ENCODE measurements at regions not wholly inside any gene's neighbourhood (a gene's known extent, or its start where the extent isn't known, plus 50 kb on each side); places are given as distances from the start of the nearest gene placed in this dataset.

DNA sequence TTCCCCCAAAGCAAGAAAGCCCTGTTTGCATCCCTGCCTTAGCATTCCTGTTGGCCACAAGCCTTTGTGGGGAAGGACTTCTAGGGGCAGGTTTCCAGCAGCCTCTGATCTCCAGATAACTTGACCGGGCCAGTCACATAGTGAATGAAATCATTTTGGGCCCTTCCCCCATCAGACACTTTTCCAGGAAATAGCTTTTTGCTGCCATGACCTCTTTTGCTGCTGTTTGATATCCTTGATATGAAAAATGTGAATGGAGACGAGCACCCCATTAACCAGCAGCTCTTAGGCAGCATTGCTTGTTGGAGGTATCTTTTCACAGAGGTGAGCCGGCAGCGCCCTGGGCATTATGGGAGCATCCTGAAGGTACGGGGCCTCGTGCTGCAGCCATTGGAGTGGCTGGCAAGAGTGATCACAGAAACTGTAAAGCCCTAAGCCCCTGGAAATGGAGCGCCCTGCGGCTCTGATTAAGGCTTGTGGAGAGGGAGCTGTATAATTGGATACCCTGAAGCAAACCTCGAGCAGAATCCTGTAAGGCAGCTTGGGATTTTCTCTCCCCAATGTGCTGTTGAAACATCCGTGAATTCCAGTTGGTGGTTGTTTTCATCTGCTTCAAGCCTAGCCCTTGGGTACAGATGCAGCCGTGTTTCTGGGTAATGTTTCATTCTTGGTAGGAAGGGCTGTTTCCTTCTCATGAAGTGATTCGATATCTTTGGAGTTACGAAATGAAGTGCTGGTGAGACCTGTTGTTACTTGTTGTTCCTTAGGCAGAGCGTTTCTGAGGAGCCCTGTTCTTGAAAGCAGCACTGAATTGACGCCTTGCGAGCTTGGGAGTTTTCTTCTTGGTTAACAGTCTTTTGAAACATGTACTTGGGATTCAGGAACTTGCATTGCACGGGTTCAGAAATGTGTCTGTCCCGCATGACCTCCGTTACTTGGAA, 179.0 kb downstream of the PTEN start:
- Histone ChIP-seq H3K4me3 (no peak overlapping the region), H3K36me3 (no peaks in the 10 kb centered on the region), H3K4me1 (no peaks in the 10 kb centered on the region), H3K27ac (peak overlapping the region; percentile 2 to 41 (median 22)), H3K9me3 (no peaks in the 10 kb centered on the region), H3K27me3 (no peaks in the 10 kb centered on the region)
- WGBS, 2 donors (ENCODE audit: low coverage in 1 of 2), result 86 to 91% methylated on average over 6 to 19 of the region's 19 CpGs
- in situ Hi-C loops (cut with MboI; ENCODE audit: low pct_ligation_motif_present in 1 of 4, low pct_unique_long_range_greater_than_20kb in 1 of 4, low sequenced_read_pairs in 3 of 4) (no loop called here), intact Hi-C loops (cut with DNase I; ENCODE audit: low total_unique reads) (no loop called here)
- no peak for DNase-seq
- TF ChIP-seq EP300 (IDR thresholded peaks at IDR 0.05; ENCODE audit: low read depth), result no peak
- TF ChIP-seq POLR2A (IDR thresholded peaks at IDR 0.05), result no peak
- TF ChIP-seq, protein P1, sequence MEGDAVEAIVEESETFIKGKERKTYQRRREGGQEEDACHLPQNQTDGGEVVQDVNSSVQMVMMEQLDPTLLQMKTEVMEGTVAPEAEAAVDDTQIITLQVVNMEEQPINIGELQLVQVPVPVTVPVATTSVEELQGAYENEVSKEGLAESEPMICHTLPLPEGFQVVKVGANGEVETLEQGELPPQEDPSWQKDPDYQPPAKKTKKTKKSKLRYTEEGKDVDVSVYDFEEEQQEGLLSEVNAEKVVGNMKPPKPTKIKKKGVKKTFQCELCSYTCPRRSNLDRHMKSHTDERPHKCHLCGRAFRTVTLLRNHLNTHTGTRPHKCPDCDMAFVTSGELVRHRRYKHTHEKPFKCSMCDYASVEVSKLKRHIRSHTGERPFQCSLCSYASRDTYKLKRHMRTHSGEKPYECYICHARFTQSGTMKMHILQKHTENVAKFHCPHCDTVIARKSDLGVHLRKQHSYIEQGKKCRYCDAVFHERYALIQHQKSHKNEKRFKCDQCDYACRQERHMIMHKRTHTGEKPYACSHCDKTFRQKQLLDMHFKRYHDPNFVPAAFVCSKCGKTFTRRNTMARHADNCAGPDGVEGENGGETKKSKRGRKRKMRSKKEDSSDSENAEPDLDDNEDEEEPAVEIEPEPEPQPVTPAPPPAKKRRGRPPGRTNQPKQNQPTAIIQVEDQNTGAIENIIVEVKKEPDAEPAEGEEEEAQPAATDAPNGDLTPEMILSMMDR (IDR thresholded peaks at IDR 0.05), result no peak
- no peak for TF ChIP-seq POLR2AphosphoS5 (IDR thresholded peaks at IDR 0.05)

DNA sequence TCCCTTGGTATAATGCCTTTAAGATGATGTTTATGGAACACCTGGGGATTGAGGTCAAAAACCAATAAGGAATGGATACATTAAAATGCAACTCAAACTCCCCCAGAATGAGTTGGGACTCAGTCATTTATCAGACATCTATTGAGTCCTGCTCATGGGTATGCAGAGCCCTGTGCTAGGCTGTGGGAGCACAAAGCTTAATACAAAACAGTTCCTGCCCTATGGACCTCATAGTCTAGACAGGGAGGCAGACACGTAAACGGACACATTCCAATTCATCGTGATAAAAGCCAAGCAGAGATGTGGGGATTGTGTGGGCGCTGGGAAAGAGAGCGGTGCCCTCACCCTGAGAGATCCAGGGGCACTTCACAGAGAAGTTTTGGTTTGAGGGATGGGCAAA, 181.7 kb downstream of the PTEN start:
- in situ Hi-C loops (cut with MboI; ENCODE audit: low pct_ligation_motif_present in 1 of 4, low pct_unique_long_range_greater_than_20kb in 1 of 4, low sequenced_read_pairs in 3 of 4) (no loop called here), intact Hi-C loops (cut with DNase I; ENCODE audit: low total_unique reads) (no loop called here)
- DNase-seq, result no peak
- no peak for TF ChIP-seq POLR2A (IDR thresholded peaks at IDR 0.05)
- no peak for TF ChIP-seq EP300 (IDR thresholded peaks at IDR 0.05; ENCODE audit: low read depth)
- TF ChIP-seq, protein P1 (IDR thresholded peaks at IDR 0.05), result no peak
- TF ChIP-seq POLR2AphosphoS5 (IDR thresholded peaks at IDR 0.05), result no peak
- no peaks in the 10 kb centered on the region for H3K36me3 ChIP-seq
- H3K9me3 ChIP-seq, result no peaks in the 10 kb centered on the region
- peak overlapping the region in 2 of 4 donors; percentile 17 to 39 for H3K27ac ChIP-seq
- WGBS, 2 donors (ENCODE audit: low coverage in 1 of 2), result 79% methylated on average over 5 of the region's 5 CpGs; no CpG with 5 or more reads in 1 of the 2 donors
- no peaks in the 10 kb centered on the region for H3K4me1 ChIP-seq
- no peaks in the 10 kb centered on the region for H3K27me3 ChIP-seq
- no peak overlapping the region for H3K4me3 ChIP-seq

DNA sequence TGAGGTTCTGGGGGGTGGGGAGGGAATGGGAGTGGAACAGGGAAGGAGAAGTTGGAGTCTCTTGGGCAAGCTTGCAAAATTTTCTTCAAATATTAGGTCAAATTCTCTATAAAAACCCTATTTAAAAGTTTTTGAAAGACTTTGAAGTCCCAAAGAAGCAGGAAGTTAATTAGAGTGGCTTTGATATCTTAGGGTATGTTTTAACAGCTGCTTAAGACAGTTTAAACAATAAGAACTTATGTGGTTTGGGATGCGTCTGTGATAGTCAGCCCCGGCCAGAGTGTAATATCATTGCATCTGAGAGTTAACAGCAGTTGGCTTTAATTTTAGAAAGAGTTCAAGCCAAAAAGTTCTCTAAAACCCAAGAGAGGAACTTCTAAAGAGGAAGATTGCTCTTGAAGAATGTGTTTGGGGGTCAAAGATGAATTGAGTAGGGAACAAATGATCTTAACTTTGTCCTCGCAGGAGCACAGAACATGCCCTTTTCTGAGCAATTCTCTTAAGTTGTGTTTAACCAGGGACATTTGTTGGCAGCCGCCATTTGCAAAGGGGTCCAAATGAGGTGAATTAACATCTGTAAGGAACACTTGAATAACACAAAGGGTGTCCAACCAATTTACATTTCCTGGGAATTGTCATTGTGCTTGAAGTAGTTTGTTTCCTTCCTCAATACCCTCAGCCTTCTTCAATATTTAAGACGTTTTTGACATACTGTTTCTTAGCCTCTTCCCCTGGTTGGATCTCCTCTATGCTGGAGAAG, 182.4 kb downstream of the PTEN start:
- no peak for DNase-seq
- Histone ChIP-seq H3K9me3 (no peaks in the 10 kb centered on the region), H3K27ac (peak overlapping the region in 3 of 4 donors; percentile 0 to 39 (median 17)), H3K4me1 (no peaks in the 10 kb centered on the region), H3K4me3 (no peak overlapping the region), H3K36me3 (no peaks in the 10 kb centered on the region), H3K27me3 (no peaks in the 10 kb centered on the region)
- intact Hi-C loops (cut with DNase I; ENCODE audit: low total_unique reads), result no loop called here
- in situ Hi-C loops (cut with MboI; ENCODE audit: low pct_ligation_motif_present in 1 of 4, low pct_unique_long_range_greater_than_20kb in 1 of 4, low sequenced_read_pairs in 3 of 4), result no loop called here
- TF ChIP-seq POLR2A (IDR thresholded peaks at IDR 0.05) (no peak), EP300 (IDR thresholded peaks at IDR 0.05; ENCODE audit: low read depth) (no peak), POLR2AphosphoS5 (IDR thresholded peaks at IDR 0.05) (no peak)
- TF ChIP-seq, protein P1 (IDR thresholded peaks at IDR 0.05), result no peak
- WGBS, 2 donors (ENCODE audit: low coverage in 1 of 2), result 46 to 57% methylated on average over 4 to 5 of the region's 5 CpGs

DNA sequence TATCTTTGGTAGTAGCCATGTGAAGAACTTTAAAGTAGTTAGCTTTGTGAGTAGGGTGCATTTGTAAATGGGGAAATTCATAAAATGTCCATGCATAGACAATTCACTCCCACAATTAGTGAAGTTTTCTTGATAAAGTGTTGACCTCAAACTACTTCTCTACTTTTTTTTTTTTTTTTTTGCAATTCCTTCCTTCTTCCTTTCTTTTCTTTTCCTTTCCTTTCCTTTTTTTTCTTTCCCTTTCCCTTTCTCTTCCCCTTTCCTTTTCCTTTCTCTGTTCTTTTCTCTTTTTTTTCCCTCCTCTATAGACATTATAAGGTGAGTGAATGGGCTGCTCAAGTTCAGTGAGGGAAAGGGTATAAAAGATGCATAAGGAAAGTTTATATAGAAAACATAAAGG, 184.2 kb downstream of the PTEN start:
- intact Hi-C loops (cut with DNase I; ENCODE audit: low total_unique reads), result no loop called here
- in situ Hi-C loops (cut with MboI; ENCODE audit: low pct_ligation_motif_present in 1 of 4, low pct_unique_long_range_greater_than_20kb in 1 of 4, low sequenced_read_pairs in 3 of 4), result no loop called here
- Histone ChIP-seq H3K4me1 (no peaks in the 10 kb centered on the region), H3K4me3 (no peak overlapping the region), H3K9me3 (no peaks in the 10 kb centered on the region), H3K27ac (no peak overlapping the region), H3K27me3 (no peaks in the 10 kb centered on the region), H3K36me3 (no peaks in the 10 kb centered on the region)
- no peak for TF ChIP-seq POLR2AphosphoS5 (IDR thresholded peaks at IDR 0.05)
- no peak for TF ChIP-seq EP300 (IDR thresholded peaks at IDR 0.05; ENCODE audit: low read depth)
- TF ChIP-seq POLR2A (IDR thresholded peaks at IDR 0.05), result no peak
- TF ChIP-seq, protein P1 (IDR thresholded peaks at IDR 0.05), result no peak
- DNase-seq, result no peak

All from transverse colon (tissue), 4 donors.